ENCODE measurements at regions not wholly inside any gene's neighbourhood (a gene's known extent, or its start where the extent isn't known, plus 50 kb on each side); places are given as distances from the start of the nearest gene placed in this dataset.

DNA sequence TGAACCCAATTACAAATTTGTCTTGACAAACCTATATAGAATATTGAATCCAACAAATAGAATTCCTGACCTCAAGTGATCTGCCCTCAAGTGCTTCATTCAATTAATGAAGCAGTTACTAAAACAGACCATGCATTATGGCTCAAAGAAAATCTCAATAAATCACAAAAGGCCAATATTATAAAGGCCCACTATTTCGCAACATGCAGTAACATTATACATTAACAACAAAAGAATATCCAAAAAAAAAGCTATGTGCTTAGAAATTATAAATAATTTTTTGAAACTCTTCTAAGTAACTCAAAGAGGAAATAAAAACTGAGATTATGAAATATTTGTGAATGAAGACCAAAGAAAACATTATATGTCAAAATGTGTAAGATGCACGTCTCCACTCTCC lies 177.7 kb downstream of the ZNF674 start:
- Histone ChIP-seq H3K9me3 (ENCODE audit: low read depth, low read length) (no peaks in the 10 kb centered on the region), H3K4me2 (ENCODE audit: insufficient read depth, low read length) (no peak overlapping the region), H4K20me1 (ENCODE audit: insufficient read depth, low read length) (no peaks in the 10 kb centered on the region), H2AFZ (ENCODE audit: low read length) (no peak overlapping the region), H3K36me3 (ENCODE audit: insufficient read depth, low read length) (no peaks in the 10 kb centered on the region), H3K4me1 (ENCODE audit: insufficient read depth, low read length) (no peaks in the 10 kb centered on the region), H3K27ac (ENCODE audit: low read depth, low read length) (no peak overlapping the region), H3K79me2 (ENCODE audit: insufficient read depth, low read length) (no peaks in the 10 kb centered on the region), H3K4me3 (ENCODE audit: insufficient read depth, low read length) (no peak overlapping the region), H3K27me3 (ENCODE audit: insufficient read depth, low read length) (peaks cover 5% of the 10 kb centered on the region)
- TF ChIP-seq, protein P1, sequence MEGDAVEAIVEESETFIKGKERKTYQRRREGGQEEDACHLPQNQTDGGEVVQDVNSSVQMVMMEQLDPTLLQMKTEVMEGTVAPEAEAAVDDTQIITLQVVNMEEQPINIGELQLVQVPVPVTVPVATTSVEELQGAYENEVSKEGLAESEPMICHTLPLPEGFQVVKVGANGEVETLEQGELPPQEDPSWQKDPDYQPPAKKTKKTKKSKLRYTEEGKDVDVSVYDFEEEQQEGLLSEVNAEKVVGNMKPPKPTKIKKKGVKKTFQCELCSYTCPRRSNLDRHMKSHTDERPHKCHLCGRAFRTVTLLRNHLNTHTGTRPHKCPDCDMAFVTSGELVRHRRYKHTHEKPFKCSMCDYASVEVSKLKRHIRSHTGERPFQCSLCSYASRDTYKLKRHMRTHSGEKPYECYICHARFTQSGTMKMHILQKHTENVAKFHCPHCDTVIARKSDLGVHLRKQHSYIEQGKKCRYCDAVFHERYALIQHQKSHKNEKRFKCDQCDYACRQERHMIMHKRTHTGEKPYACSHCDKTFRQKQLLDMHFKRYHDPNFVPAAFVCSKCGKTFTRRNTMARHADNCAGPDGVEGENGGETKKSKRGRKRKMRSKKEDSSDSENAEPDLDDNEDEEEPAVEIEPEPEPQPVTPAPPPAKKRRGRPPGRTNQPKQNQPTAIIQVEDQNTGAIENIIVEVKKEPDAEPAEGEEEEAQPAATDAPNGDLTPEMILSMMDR (IDR thresholded peaks at IDR 0.05; ENCODE audit: extremely low read depth, low read depth, low read length), result no peak
- no peak for DNase-seq (ENCODE audit: insufficient read length, low spot score, missing footprints)

DNA sequence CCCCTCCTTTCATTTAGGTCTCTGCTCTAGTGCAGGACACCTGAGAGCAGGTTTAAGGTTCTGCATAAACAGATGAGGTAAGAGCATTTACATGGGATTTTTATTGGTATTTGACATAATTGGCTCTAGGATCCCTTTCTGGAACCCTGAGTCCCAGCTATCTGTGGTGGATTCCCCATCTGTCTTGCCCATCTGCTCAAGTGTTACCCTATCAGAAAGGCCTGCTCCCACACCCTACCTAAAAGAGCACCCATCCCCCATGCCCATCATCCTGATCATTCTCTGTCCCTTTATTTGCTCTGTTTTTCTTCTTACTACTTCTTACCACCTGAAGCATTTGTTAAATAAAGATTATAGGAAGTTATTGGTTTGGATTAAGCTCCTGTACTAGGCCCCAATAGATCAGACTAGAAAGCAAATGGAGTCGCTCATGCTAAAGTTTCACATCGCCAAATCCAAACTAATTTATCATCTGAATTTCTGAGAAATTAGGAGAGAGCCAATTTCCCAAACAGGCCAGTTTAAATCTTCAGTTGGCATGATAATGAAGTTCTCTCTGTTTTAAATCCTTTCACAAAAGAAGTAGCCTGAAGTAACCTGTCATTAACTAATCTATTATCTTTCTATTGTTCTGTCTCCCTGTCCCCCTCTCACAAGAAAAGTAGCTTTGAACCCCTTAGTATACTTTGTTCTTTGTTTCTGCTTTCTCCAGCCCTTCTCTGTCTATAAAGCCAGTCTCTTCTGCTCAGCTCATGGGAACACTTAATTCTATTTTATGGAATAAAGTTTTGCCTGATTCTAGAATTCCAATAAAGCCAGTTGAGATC lies 178.6 kb downstream of the ZNF674 start:
- no peaks in the 10 kb centered on the region for H3K79me2 ChIP-seq (ENCODE audit: insufficient read depth, low read length)
- H3K4me1 ChIP-seq (ENCODE audit: insufficient read depth, low read length), result no peaks in the 10 kb centered on the region
- H3K4me2 ChIP-seq (ENCODE audit: insufficient read depth, low read length), result no peak overlapping the region
- DNase-seq (ENCODE audit: insufficient read length, low spot score, missing footprints), result no peak
- peaks cover 5% of the 10 kb centered on the region for H3K27me3 ChIP-seq (ENCODE audit: insufficient read depth, low read length)
- no peak overlapping the region for H2AFZ ChIP-seq (ENCODE audit: low read length)
- H3K36me3 ChIP-seq (ENCODE audit: insufficient read depth, low read length), result no peaks in the 10 kb centered on the region
- TF ChIP-seq, protein P1 (IDR thresholded peaks at IDR 0.05; ENCODE audit: extremely low read depth, low read depth, low read length), result no peak
- H3K27ac ChIP-seq (ENCODE audit: low read depth, low read length), result no peak overlapping the region
- no peak overlapping the region for H3K4me3 ChIP-seq (ENCODE audit: insufficient read depth, low read length)
- no peaks in the 10 kb centered on the region for H3K9me3 ChIP-seq (ENCODE audit: low read depth, low read length)
- H4K20me1 ChIP-seq (ENCODE audit: insufficient read depth, low read length), result no peaks in the 10 kb centered on the region

GRCh38 chrX:46354481-46354880 lies 190.7 kb downstream of the ZNF674 start:
- no peaks in the 10 kb centered on the region for H3K79me2 ChIP-seq (ENCODE audit: insufficient read depth, low read length)
- no peaks in the 10 kb centered on the region for H3K36me3 ChIP-seq (ENCODE audit: insufficient read depth, low read length)
- no peaks in the 10 kb centered on the region for H3K4me1 ChIP-seq (ENCODE audit: insufficient read depth, low read length)
- H3K27ac ChIP-seq (ENCODE audit: low read depth, low read length), result no peak overlapping the region
- no peak for DNase-seq (ENCODE audit: insufficient read length, low spot score, missing footprints)
- no peak overlapping the region for H2AFZ ChIP-seq (ENCODE audit: low read length)
- no peaks in the 10 kb centered on the region for H4K20me1 ChIP-seq (ENCODE audit: insufficient read depth, low read length)
- TF ChIP-seq, protein P1 (IDR thresholded peaks at IDR 0.05; ENCODE audit: extremely low read depth, low read depth, low read length), result no peak
- no peak overlapping the region for H3K4me2 ChIP-seq (ENCODE audit: insufficient read depth, low read length)
- no peak overlapping the region for H3K4me3 ChIP-seq (ENCODE audit: insufficient read depth, low read length)
- H3K27me3 ChIP-seq (ENCODE audit: insufficient read depth, low read length), result no peaks in the 10 kb centered on the region
- H3K9me3 ChIP-seq (ENCODE audit: low read depth, low read length), result peaks cover 4% of the 10 kb centered on the region

DNA sequence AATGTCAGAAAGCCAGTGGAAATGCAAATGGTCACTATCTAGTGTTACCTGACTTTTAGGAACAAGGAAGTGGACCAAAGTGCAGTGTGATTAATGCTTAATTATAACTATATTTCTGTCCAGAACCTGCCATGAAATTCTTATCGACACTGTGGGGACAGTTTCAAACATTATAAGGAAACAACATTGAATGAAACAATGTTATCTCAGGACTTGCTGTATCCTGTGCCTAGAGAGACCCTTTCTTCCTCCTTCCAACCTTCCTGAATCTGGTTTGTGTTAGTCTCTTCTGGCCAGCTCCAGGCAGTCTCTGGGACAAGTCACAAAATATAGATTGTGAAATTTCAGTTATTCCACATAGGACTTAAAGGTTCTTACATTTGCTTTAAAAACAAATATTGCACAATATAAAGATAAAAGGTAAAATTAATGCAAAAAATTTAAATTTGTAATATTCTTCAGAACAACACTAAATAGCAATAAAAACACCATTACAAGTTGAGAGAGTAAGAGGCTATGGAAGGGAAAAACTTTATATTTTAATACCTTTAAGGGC lies 203.4 kb downstream of the ZNF674 start:
- Histone ChIP-seq H3K27me3 (ENCODE audit: insufficient read depth, low read length) (peaks cover 8% of the 10 kb centered on the region), H3K79me2 (ENCODE audit: insufficient read depth, low read length) (no peaks in the 10 kb centered on the region), H3K4me2 (ENCODE audit: insufficient read depth, low read length) (no peak overlapping the region), H2AFZ (ENCODE audit: low read length) (no peak overlapping the region), H3K27ac (ENCODE audit: low read depth, low read length) (no peak overlapping the region), H3K9me3 (ENCODE audit: low read depth, low read length) (no peaks in the 10 kb centered on the region), H3K36me3 (ENCODE audit: insufficient read depth, low read length) (no peaks in the 10 kb centered on the region), H3K4me3 (ENCODE audit: insufficient read depth, low read length) (no peak overlapping the region), H3K4me1 (ENCODE audit: insufficient read depth, low read length) (no peaks in the 10 kb centered on the region), H4K20me1 (ENCODE audit: insufficient read depth, low read length) (no peaks in the 10 kb centered on the region)
- TF ChIP-seq, protein P1 (IDR thresholded peaks at IDR 0.05; ENCODE audit: extremely low read depth, low read depth, low read length), result no peak
- DNase-seq (ENCODE audit: insufficient read length, low spot score, missing footprints), result no peak
